H9 (cell line): ENCODE measurements at regions not wholly inside any gene's neighbourhood (a gene's known extent, or its start where the extent isn't known, plus 50 kb on each side); places are given as distances from the start of the nearest gene placed in this dataset.

Experiments used
- DNase-seq: peaks from one replicate; pipeline ENCODE4 v3.0.0-alpha.2; 2017
- H2AFZ ChIP-seq: one replicate; pipeline ENCODE4 v1.6.1; 2013; ENCODE audit warnings: mild to moderate bottlenecking, low read length, control low read depth, moderate library complexity
- H2AK5ac ChIP-seq: 2 replicates; pipeline ENCODE4 v1.6.1; 2013; ENCODE audit warnings: low read length, control low read depth, mixed read lengths; ENCODE audit not compliant: insufficient read length
- H2BK120ac ChIP-seq: one replicate; pipeline ENCODE4 v1.6.1; 2013; ENCODE audit warnings: low read depth, mild to moderate bottlenecking, low read length, control low read depth, inconsistent platforms; ENCODE audit not compliant: poor library complexity, severe bottlenecking
- H2BK12ac ChIP-seq: 2 replicates; pipeline ENCODE4 v1.6.1; 2013; ENCODE audit warnings: low read length, control low read depth, mixed read lengths, low read depth; ENCODE audit not compliant: insufficient read length
- H2BK15ac ChIP-seq: 2 replicates; pipeline ENCODE4 v1.6.1; 2013; ENCODE audit warnings: low read depth, low read length, control low read depth
- H2BK20ac ChIP-seq: one replicate; pipeline ENCODE4 v1.6.1; 2013; ENCODE audit warnings: low read depth, mild to moderate bottlenecking, low read length, control low read depth, inconsistent platforms; ENCODE audit not compliant: poor library complexity, severe bottlenecking
- H2BK5ac ChIP-seq: 2 replicates; pipeline ENCODE4 v1.6.1; 2013; ENCODE audit warnings: low read length, control low read depth, mixed read lengths; ENCODE audit not compliant: insufficient read length
- H3K14ac ChIP-seq: 2 replicates; pipeline ENCODE4 v1.6.1; 2013; ENCODE audit warnings: low read length, control low read depth; ENCODE audit not compliant: insufficient read depth
- H3K18ac ChIP-seq: 2 replicates; pipeline ENCODE4 v1.6.1; 2013; ENCODE audit warnings: low read depth, mild to moderate bottlenecking, mixed read lengths, low read length, control low read depth; ENCODE audit not compliant: insufficient read length
- H3K23ac ChIP-seq: 2 replicates; pipeline ENCODE4 v1.6.1; 2013; ENCODE audit warnings: low read length, control low read depth, mixed read lengths, low read depth; ENCODE audit not compliant: insufficient read length
- H3K23me2 ChIP-seq: 2 replicates; pipeline ENCODE4 v1.6.1; 2013; ENCODE audit warnings: low read depth, mild to moderate bottlenecking, mixed read lengths, low read length, control low read depth; ENCODE audit not compliant: insufficient read length, poor library complexity, severe bottlenecking
- H3K27ac ChIP-seq: 2 replicates; pipeline ENCODE4 v1.5.1; 2013; ENCODE audit warnings: low read length, control low read depth, mixed read lengths, low read depth; ENCODE audit not compliant: insufficient read length
- H3K27me3 ChIP-seq: 2 replicates; pipeline ENCODE4 v1.6.1; 2013; ENCODE audit warnings: low read length, control low read depth, inconsistent platforms; ENCODE audit not compliant: insufficient read depth
- H3K4ac ChIP-seq: 2 replicates; pipeline ENCODE4 v1.6.1; 2013; ENCODE audit warnings: low read depth, mild to moderate bottlenecking, control low read depth, inconsistent platforms, low read length, moderate library complexity
- H3K4me1 ChIP-seq: 2 replicates; pipeline ENCODE4 v1.6.1; 2013; ENCODE audit warnings: low read length, control low read depth, inconsistent platforms; ENCODE audit not compliant: insufficient read depth
- H3K4me2 ChIP-seq: 2 replicates; pipeline ENCODE4 v1.6.1; 2013; ENCODE audit warnings: low read length, control low read depth, mixed read lengths; ENCODE audit not compliant: insufficient read length, insufficient read depth
- H3K56ac ChIP-seq: 2 replicates; pipeline ENCODE4 v1.6.1; 2013; ENCODE audit warnings: low read depth, mild to moderate bottlenecking, mixed read lengths, low read length, control low read depth; ENCODE audit not compliant: insufficient read length
- H3K79me1 ChIP-seq: 2 replicates; pipeline ENCODE4 v1.6.1; 2013; ENCODE audit warnings: low read depth, mild to moderate bottlenecking, moderate library complexity, low read length, control low read depth, inconsistent platforms; ENCODE audit not compliant: insufficient read depth, poor library complexity, severe bottlenecking
- H3K79me2 ChIP-seq: 2 replicates; pipeline ENCODE4 v1.6.1; 2013; ENCODE audit warnings: low read length, control low read depth, inconsistent platforms; ENCODE audit not compliant: insufficient read depth
- H3K9ac ChIP-seq: 2 replicates; pipeline ENCODE4 v1.6.1; 2013; ENCODE audit warnings: low read length, control low read depth, mixed read lengths; ENCODE audit not compliant: insufficient read length; ENCODE audit errors: extremely low read depth
- H3K9me3 ChIP-seq: one replicate; pipeline ENCODE4 v1.6.1; 2013; ENCODE audit warnings: low read depth, low read length, inconsistent platforms; ENCODE audit not compliant: control insufficient read depth
- H3T11ph ChIP-seq: one replicate; pipeline ENCODE4 v1.6.1; 2013; ENCODE audit warnings: mild to moderate bottlenecking, low read length, control low read depth, inconsistent platforms
- H4K20me1 ChIP-seq: one replicate; pipeline ENCODE4 v1.6.1; 2013; ENCODE audit not compliant: control insufficient read depth, insufficient read length, insufficient read depth
- H4K5ac ChIP-seq: 2 replicates; pipeline ENCODE4 v1.6.1; 2013; ENCODE audit warnings: low read depth, mild to moderate bottlenecking, mixed read lengths, low read length, control low read depth; ENCODE audit not compliant: insufficient read length
- H4K8ac ChIP-seq: replicated peaks from 2 replicates; pipeline ENCODE4 v1.6.1; 2013; ENCODE audit warnings: low read length, control low read depth, mixed read lengths, low read depth; ENCODE audit not compliant: insufficient read length
- H4K91ac ChIP-seq: 2 replicates; pipeline ENCODE4 v1.6.1; 2013; ENCODE audit warnings: low read depth, mild to moderate bottlenecking, moderate library complexity, mixed read lengths, low read length, control low read depth; ENCODE audit not compliant: insufficient read length
- H3K27ac Mint-ChIP-seq, 3 experiments: 2 replicates in 2 of 3; 3 replicates in 1 of 3; pipeline ENCODE4 v1.8.0; 2020 to 2021; ENCODE audit warnings: mixed read lengths in 3 of 3, mild to moderate bottlenecking in 1 of 3, moderate library complexity in 1 of 3
- H3K27me3 Mint-ChIP-seq: 2 replicates; pipeline ENCODE4 v1.8.0; 2021; ENCODE audit warnings: low read depth, mild to moderate bottlenecking, moderate library complexity, mixed read lengths
- H3K36me3 Mint-ChIP-seq, 3 experiments: 2 replicates in 2 of 3; 3 replicates in 1 of 3; pipeline ENCODE4 v1.8.0; 2020 to 2021; ENCODE audit warnings: low read depth in 3 of 3, mixed read lengths in 3 of 3; ENCODE audit not compliant: insufficient read depth in 1 of 3
- H3K4me1 Mint-ChIP-seq, 2 experiments: 2 replicates each; pipeline ENCODE4 v1.8.0; 2020; ENCODE audit warnings: mixed read lengths in 2 of 2
- H3K4me3 Mint-ChIP-seq, 2 experiments: 2 replicates in 1 of 2; 3 replicates in 1 of 2; pipeline ENCODE4 v1.8.0; 2020 to 2021; ENCODE audit warnings: mild to moderate bottlenecking in 2 of 2, mixed read lengths in 2 of 2, moderate library complexity in 1 of 2
- H3K9me3 Mint-ChIP-seq, 2 experiments: 2 replicates in 1 of 2; 3 replicates in 1 of 2; pipeline ENCODE4 v1.8.0; 2020; ENCODE audit warnings: mild to moderate bottlenecking in 2 of 2, mixed read lengths in 2 of 2, moderate library complexity in 1 of 2
- CTCF ChIP-seq: fragments of 200-600 bp; sonication (generic); conservative IDR thresholded peaks from 3 replicates; pipeline ENCODE4 v1.8.0; 2021; ENCODE audit warnings: antibody characterized with exemption, mild to moderate bottlenecking
- WGBS: extraction: QIAGEN DNeasy Blood & Tissue Kit; methylation state at CpG from one replicate; pipeline ENCODE4 v1.1.7; 2013; ENCODE audit warnings: missing lambda C conversion rate, low lambda C conversion rate, mixed read lengths; ENCODE audit not compliant: insufficient read length; ENCODE audit errors: extremely low coverage; 5-methylcytosine and 5-hydroxymethylcytosine counted together

GRCh38 chr9:107228496-107229039, 54.5 kb upstream of the RAD23B start:
- H3K27ac Mint-ChIP-seq: peak overlapping the region in 2 of 3 experiments; percentile 22 to 93; a peak in 4 of 7 replicates
- no peak overlapping the region for H3K23ac ChIP-seq
- no peak overlapping the region for H2AFZ ChIP-seq
- H4K8ac ChIP-seq: no peak overlapping the region
- no peak overlapping the region for H3T11ph ChIP-seq
- H3K23me2 ChIP-seq: no peaks in the 10 kb centered on the region
- H2AK5ac ChIP-seq: no peak overlapping the region
- no peak overlapping the region for H3K4ac ChIP-seq
- H3K4me2 ChIP-seq: peak overlapping the region; percentile 20
- H2BK20ac ChIP-seq: no peak overlapping the region
- H3K4me1 Mint-ChIP-seq: peaks cover 20 to 21% of the 10 kb centered on the region in 2 experiments
- no peaks in the 10 kb centered on the region for H3K36me3 Mint-ChIP-seq
- no peaks in the 10 kb centered on the region for H3K9me3 Mint-ChIP-seq
- H3K27ac ChIP-seq: no peak overlapping the region
- peaks cover 9% of the 10 kb centered on the region for H3K4me1 ChIP-seq
- H2BK5ac ChIP-seq: no peak overlapping the region
- no peak overlapping the region for H2BK15ac ChIP-seq
- no peaks in the 10 kb centered on the region for H3K27me3 ChIP-seq
- no peaks in the 10 kb centered on the region for H4K20me1 ChIP-seq
- H3K27me3 Mint-ChIP-seq: no peaks in the 10 kb centered on the region; the same call in 1 of the 2 replicates
- no peak overlapping the region for H3K14ac ChIP-seq
- DNase-seq: no peak
- WGBS: no CpG with 5 or more reads among the region's 6 CpGs
- no peaks in the 10 kb centered on the region for H3K79me1 ChIP-seq
- H3K79me2 ChIP-seq: no peaks in the 10 kb centered on the region
- H3K56ac ChIP-seq: no peak overlapping the region
- no peaks in the 10 kb centered on the region for H3K9me3 ChIP-seq
- H3K4me3 Mint-ChIP-seq: peak overlapping the region in 1 of 2 experiments; percentile 23; a peak in 2 of 5 replicates
- no peak overlapping the region for H4K91ac ChIP-seq
- H2BK120ac ChIP-seq: no peak overlapping the region
- no peak overlapping the region for H2BK12ac ChIP-seq
- no peak overlapping the region for H3K18ac ChIP-seq
- TF ChIP-seq CTCF: no peak
- no peak overlapping the region for H3K9ac ChIP-seq
- no peak overlapping the region for H4K5ac ChIP-seq
